ENCODE measurements at regions not wholly inside any gene's neighbourhood (a gene's known extent, or its start where the extent isn't known, plus 50 kb on each side); places are given as distances from the start of the nearest gene placed in this dataset.

- no peak for TF ChIP-seq RAD21 (IDR thresholded peaks at IDR 0.05; ENCODE audit: low read depth)
- TF ChIP-seq NFIC (IDR thresholded peaks at IDR 0.05): no peak
- no peak for TF ChIP-seq ZBTB7A (IDR thresholded peaks at IDR 0.05; ENCODE audit: low read depth)
- TF ChIP-seq USF1 (IDR thresholded peaks at IDR 0.05): no peak
- no peak for TF ChIP-seq TAF1 (IDR thresholded peaks at IDR 0.05; ENCODE audit: low read depth)
- no peak for TF ChIP-seq CEBPB (IDR thresholded peaks at IDR 0.05)
- TF ChIP-seq TEAD4 (IDR thresholded peaks at IDR 0.05): no peak
- no peak for TF ChIP-seq REST (IDR thresholded peaks at IDR 0.05; ENCODE audit: low read depth)
- TF ChIP-seq CREB1 (IDR thresholded peaks at IDR 0.05; ENCODE audit: low read depth): no peak
- no peak for TF ChIP-seq EGR1 (IDR thresholded peaks at IDR 0.05)
- no peak for TF ChIP-seq FOXM1 (IDR thresholded peaks at IDR 0.05; ENCODE audit: borderline replicate concordance, low read depth)
- no peak for TF ChIP-seq EP300 (IDR thresholded peaks at IDR 0.05; ENCODE audit: borderline replicate concordance)
- no peak for TF ChIP-seq YY1 (IDR thresholded peaks at IDR 0.05; ENCODE audit: low read depth)
- no peak for TF ChIP-seq MAX (IDR thresholded peaks at IDR 0.05)
- TF ChIP-seq TCF12 (IDR thresholded peaks at IDR 0.05; ENCODE audit: low read depth): no peak
Measured at GRCh38 chr1:5235355-5235899, 581.0 kb downstream of the AJAP1 start.

GRCh38 chr1:5232537-5232936, 578.1 kb downstream of the AJAP1 start:
- TF ChIP-seq MAX (IDR thresholded peaks at IDR 0.05): no peak
- TF ChIP-seq EGR1 (IDR thresholded peaks at IDR 0.05): no peak
- no peak for TF ChIP-seq FOXM1 (IDR thresholded peaks at IDR 0.05; ENCODE audit: borderline replicate concordance, low read depth)
- no peak for TF ChIP-seq CEBPB (IDR thresholded peaks at IDR 0.05)
- no peak for TF ChIP-seq NFIC (IDR thresholded peaks at IDR 0.05)
- TF ChIP-seq ZBTB7A (IDR thresholded peaks at IDR 0.05; ENCODE audit: low read depth): no peak
- TF ChIP-seq YY1 (IDR thresholded peaks at IDR 0.05; ENCODE audit: low read depth): no peak
- TF ChIP-seq RAD21 (IDR thresholded peaks at IDR 0.05; ENCODE audit: low read depth): no peak
- TF ChIP-seq TAF1 (IDR thresholded peaks at IDR 0.05; ENCODE audit: low read depth): no peak
- TF ChIP-seq TEAD4 (IDR thresholded peaks at IDR 0.05): no peak
- no peak for TF ChIP-seq USF1 (IDR thresholded peaks at IDR 0.05)
- no peak for TF ChIP-seq TCF12 (IDR thresholded peaks at IDR 0.05; ENCODE audit: low read depth)
- no peak for TF ChIP-seq REST (IDR thresholded peaks at IDR 0.05; ENCODE audit: low read depth)
- TF ChIP-seq EP300 (IDR thresholded peaks at IDR 0.05; ENCODE audit: borderline replicate concordance): no peak

- no peak for TF ChIP-seq CEBPB (IDR thresholded peaks at IDR 0.05)
- no peak for TF ChIP-seq RAD21 (IDR thresholded peaks at IDR 0.05; ENCODE audit: low read depth)
Measured at GRCh38 chr1:5231541-5232315, 577.3 kb downstream of the AJAP1 start.

- TF ChIP-seq REST (IDR thresholded peaks at IDR 0.05; ENCODE audit: low read depth): no peak
- no peak for TF ChIP-seq TAF1 (IDR thresholded peaks at IDR 0.05; ENCODE audit: low read depth)
- TF ChIP-seq NFIC (IDR thresholded peaks at IDR 0.05): no peak
- TF ChIP-seq TCF12 (IDR thresholded peaks at IDR 0.05; ENCODE audit: low read depth): no peak
Measured at GRCh38 chr1:5227114-5227513, 572.7 kb downstream of the AJAP1 start.

Measured in Ishikawa (cell line).